ENCODE measurements at regions not wholly inside any gene's neighbourhood (a gene's known extent, or its start where the extent isn't known, plus 50 kb on each side); places are given as distances from the start of the nearest gene placed in this dataset.

DNA sequence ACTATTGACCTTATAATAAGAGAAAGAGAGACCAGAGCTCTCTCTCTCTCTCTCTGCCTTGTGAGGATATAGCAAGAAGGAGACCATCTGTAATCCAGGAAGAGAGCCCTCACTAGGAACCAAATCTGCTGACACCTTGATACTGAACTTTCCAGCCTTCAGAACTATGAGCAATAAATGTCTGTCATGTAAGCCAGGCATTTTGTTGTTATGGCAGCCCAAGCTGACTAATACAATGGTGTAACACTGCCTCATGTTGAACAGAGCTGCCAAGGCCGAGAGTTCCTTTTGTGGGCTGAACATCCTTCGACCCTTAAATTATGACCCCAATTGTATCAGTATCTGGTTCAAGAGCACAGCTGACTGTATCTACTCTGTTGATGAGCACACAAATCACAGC, 108.0 kb downstream of the LRRC30 start:
- no peak overlapping the region for H3K4me3 Mint-ChIP-seq (ENCODE audit: low read depth)
- no peak overlapping the region for H3K27ac Mint-ChIP-seq
- H3K36me3 Mint-ChIP-seq (ENCODE audit: insufficient read depth) = no peaks in the 10 kb centered on the region
- TF ChIP-seq, protein P1, sequence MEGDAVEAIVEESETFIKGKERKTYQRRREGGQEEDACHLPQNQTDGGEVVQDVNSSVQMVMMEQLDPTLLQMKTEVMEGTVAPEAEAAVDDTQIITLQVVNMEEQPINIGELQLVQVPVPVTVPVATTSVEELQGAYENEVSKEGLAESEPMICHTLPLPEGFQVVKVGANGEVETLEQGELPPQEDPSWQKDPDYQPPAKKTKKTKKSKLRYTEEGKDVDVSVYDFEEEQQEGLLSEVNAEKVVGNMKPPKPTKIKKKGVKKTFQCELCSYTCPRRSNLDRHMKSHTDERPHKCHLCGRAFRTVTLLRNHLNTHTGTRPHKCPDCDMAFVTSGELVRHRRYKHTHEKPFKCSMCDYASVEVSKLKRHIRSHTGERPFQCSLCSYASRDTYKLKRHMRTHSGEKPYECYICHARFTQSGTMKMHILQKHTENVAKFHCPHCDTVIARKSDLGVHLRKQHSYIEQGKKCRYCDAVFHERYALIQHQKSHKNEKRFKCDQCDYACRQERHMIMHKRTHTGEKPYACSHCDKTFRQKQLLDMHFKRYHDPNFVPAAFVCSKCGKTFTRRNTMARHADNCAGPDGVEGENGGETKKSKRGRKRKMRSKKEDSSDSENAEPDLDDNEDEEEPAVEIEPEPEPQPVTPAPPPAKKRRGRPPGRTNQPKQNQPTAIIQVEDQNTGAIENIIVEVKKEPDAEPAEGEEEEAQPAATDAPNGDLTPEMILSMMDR (IDR thresholded peaks at IDR 0.05; ENCODE audit: unreplicated experiment) = no peak
- peaks cover 3% of the 10 kb centered on the region for H3K4me1 Mint-ChIP-seq (ENCODE audit: low read depth)
- no peaks in the 10 kb centered on the region for H3K9me3 Mint-ChIP-seq (ENCODE audit: low read depth)
- H3K27me3 Mint-ChIP-seq = peaks cover 2% of the 10 kb centered on the region
- DNase-seq (ENCODE audit: low spot score, unreplicated experiment) = no peak

DNA sequence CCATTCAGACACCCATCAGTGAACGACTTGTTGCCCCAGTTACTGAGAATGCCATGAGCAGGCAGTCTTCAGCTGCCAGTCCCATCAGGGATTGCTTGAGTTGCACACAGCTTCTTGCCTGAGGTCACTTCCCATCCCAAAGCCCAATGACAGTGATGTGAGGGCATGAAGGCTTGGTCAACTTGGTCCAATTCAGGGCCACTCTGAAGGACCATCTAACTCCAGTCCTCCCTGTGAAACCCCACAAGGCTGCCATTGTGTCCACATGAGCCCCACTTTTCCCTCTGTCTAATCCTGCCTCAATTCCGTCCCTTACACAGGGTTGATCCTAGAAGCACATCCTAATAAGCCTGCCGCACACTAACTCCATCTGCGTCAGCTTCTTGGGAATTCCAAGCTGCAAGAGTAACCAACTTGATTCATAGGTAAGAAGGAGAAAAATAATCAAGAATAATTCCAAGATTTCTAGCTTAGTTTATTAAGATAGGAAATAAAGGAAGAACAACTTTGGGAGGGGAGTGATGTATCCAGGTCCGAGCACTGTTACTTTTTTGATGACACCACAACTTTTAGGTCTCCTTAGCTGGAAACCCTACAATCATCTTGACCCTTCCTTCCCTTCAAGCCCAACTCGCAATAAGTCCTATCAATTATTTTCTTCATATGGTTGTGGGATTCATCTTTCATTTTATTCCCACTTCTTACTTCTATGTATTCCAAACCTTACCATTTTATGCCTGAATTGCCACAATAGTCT, 110.9 kb downstream of the LRRC30 start:
- no peak overlapping the region for H3K27ac Mint-ChIP-seq

DNA sequence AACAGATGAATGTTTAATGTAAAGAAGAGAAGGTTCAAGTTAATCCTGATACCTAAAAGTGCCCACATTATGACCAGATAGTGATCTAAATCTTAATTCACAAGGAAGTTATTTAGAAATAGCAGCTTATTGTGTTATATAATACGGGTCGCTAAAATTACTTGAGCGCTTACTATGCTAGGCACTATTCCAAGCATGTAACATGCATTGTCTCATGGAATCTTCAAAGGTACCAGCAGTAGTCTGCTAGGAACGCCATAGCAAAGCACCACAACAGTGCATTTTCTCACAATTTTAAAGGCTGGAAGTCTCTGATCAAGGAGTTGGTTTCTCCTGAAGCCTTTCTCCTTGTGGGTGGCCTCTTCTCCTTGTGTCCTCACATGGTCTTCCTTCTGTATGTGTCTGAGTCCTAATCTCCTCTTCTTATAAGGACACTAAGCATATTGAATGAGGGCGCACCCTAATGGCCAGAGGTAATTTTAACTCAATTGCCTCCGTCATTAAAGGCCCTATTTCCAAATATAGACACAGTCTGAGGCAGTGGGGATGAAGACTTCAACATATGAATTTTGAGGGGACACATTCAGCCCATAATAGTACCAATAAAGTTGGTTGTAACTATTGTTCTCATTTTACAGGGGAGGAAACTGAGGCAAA, 118.4 kb downstream of the LRRC30 start:
- no peaks in the 10 kb centered on the region for H3K27me3 Mint-ChIP-seq
- H3K4me3 Mint-ChIP-seq (ENCODE audit: low read depth) = no peak overlapping the region
- no peaks in the 10 kb centered on the region for H3K4me1 Mint-ChIP-seq (ENCODE audit: low read depth)
- H3K9me3 Mint-ChIP-seq (ENCODE audit: low read depth) = peaks cover under 1% of the 10 kb centered on the region
- H3K36me3 Mint-ChIP-seq (ENCODE audit: insufficient read depth) = no peaks in the 10 kb centered on the region
- H3K27ac Mint-ChIP-seq = no peak overlapping the region
- TF ChIP-seq, protein P1 (IDR thresholded peaks at IDR 0.05; ENCODE audit: unreplicated experiment) = no peak
- no peak for DNase-seq (ENCODE audit: low spot score, unreplicated experiment)

More for the DNA sequence above, 110.9 kb downstream of the LRRC30 start:
- Mint-ChIP-seq H3K9me3 (ENCODE audit: low read depth) (peaks cover 3% of the 10 kb centered on the region), H3K4me3 (ENCODE audit: low read depth) (no peak overlapping the region), H3K4me1 (ENCODE audit: low read depth) (no peaks in the 10 kb centered on the region), H3K36me3 (ENCODE audit: insufficient read depth) (no peaks in the 10 kb centered on the region), H3K27me3 (peaks cover 2% of the 10 kb centered on the region)
- DNase-seq (ENCODE audit: low spot score, unreplicated experiment) = no peak
- TF ChIP-seq, protein P1 (IDR thresholded peaks at IDR 0.05; ENCODE audit: unreplicated experiment) = no peak

DNA sequence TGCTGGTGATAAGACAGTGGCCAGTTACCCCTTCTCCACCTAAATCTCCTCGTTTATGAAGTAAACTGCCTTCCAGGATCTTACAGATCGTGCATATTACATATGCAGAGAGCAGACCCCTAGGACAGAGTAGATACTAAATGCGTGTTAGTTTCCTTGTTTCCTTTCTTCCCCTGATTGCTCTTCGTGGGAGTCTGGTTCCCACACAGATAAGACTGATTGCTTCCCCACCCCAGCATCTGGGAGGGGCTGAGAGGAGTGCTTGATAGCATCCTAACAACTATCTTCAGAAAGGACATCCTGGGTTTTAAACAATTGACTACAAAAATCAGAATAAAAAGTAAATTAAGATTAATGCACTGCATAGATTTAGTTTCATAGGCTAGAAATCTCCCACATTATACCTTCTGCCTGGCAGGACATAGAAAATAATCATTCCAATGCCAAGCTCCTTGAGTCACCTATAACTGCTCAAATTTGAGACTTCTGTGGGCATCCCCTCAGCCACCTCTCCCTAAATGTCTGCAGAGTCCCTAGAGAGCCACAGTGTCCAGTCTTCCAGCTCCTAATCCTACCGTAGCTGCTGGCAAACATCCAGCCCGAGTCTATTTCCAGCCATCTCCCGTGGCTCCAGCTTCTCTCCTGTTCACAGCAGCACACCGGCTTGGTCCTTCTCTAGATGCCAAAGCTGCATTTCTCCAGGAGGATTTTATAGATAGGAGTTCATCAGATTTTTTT, 128.3 kb downstream of the LRRC30 start:
- Mint-ChIP-seq H3K27me3 (no peaks in the 10 kb centered on the region), H3K4me1 (ENCODE audit: low read depth) (no peaks in the 10 kb centered on the region), H3K36me3 (ENCODE audit: insufficient read depth) (no peaks in the 10 kb centered on the region), H3K9me3 (ENCODE audit: low read depth) (peaks cover 3% of the 10 kb centered on the region), H3K4me3 (ENCODE audit: low read depth) (no peak overlapping the region), H3K27ac (no peak overlapping the region)
- TF ChIP-seq, protein P1 (IDR thresholded peaks at IDR 0.05; ENCODE audit: unreplicated experiment) = no peak
- no peak for DNase-seq (ENCODE audit: low spot score, unreplicated experiment)

DNA sequence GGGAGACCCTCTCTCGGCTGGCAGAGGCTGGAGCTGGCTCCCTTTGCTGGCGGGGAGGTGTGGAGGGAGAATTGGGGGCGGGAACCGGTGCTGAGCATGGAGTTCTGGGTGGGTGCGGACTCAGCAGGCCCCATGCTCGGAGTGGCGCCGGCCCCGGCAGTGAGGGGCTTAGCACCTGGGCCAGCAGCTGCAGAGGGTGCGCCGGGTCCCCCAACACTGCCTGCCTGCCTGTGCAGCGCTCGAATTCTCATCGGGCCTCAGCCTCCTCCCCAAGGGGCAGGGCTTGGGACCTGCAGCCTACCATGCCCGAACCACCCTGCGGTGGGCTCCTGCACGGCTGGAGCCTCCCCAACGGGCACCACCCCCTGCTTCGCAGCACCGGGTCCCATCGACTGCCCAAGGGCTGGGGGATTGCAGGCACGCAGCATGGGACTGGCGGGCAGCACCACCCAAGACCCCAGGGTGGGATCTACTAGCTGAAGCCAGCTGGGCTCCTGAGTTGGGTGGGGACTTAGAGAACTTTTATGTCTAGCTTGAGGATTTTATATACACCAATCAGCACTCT, 129.8 kb downstream of the LRRC30 start:
- Mint-ChIP-seq H3K9me3 (ENCODE audit: low read depth) (peaks cover 6% of the 10 kb centered on the region), H3K4me1 (ENCODE audit: low read depth) (no peaks in the 10 kb centered on the region), H3K4me3 (ENCODE audit: low read depth) (no peak overlapping the region), H3K36me3 (ENCODE audit: insufficient read depth) (no peaks in the 10 kb centered on the region), H3K27ac (no peak overlapping the region), H3K27me3 (no peaks in the 10 kb centered on the region)
- TF ChIP-seq, protein P1 (IDR thresholded peaks at IDR 0.05; ENCODE audit: unreplicated experiment) = no peak
- DNase-seq (ENCODE audit: low spot score, unreplicated experiment) = no peak

All from progenitor cell of endocrine pancreas (in vitro differentiated cells).